ENCODE measurements at regions not wholly inside any gene's neighbourhood (a gene's known extent, or its start where the extent isn't known, plus 50 kb on each side); places are given as distances from the start of the nearest gene placed in this dataset.

DNA sequence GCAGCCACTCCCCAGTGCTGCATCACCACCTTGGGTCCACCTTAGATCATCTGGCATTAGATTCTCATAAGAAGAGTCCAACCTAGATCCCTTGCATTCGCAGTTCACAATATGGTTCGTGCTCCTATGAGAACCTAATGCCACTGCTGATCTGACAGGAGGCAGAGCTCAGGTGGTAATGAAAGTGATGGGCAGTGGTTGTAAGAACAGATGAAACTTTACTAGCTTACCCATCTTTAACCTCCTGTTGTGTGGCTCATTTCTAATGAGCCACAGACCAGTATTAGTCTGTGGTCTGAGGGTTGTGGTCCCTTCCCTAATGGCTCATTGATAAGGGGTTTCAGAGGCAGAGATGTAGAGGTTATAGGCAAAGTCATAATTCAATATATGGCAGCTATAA is 615.9 kb upstream of the MIS18BP1 start:
- Histone ChIP-seq H3K4me3 (ENCODE audit: low read depth, low read length) (no peak overlapping the region), H3K27me3 (ENCODE audit: control insufficient read depth, insufficient read depth, low read length) (no peaks in the 10 kb centered on the region), H3K9me3 (ENCODE audit: control insufficient read depth, low read length) (no peaks in the 10 kb centered on the region), H3K27ac (no peak overlapping the region), H3K9ac (no peak overlapping the region), H2AFZ (no peak overlapping the region), H3K36me3 (ENCODE audit: control insufficient read depth, insufficient read depth, low read length) (no peaks in the 10 kb centered on the region), H3K4me2 (ENCODE audit: low read length) (no peak overlapping the region), H3K79me2 (no peaks in the 10 kb centered on the region), H3K4me1 (no peaks in the 10 kb centered on the region)
- no peak for TF ChIP-seq CTCF (IDR thresholded peaks at IDR 0.05)

GRCh38 chr14:45868377-45868776 is 615.4 kb upstream of the MIS18BP1 start:
- Histone ChIP-seq H3K36me3 (ENCODE audit: control insufficient read depth, insufficient read depth, low read length) (no peaks in the 10 kb centered on the region), H3K27me3 (ENCODE audit: control insufficient read depth, insufficient read depth, low read length) (no peaks in the 10 kb centered on the region), H3K79me2 (no peaks in the 10 kb centered on the region), H3K9me3 (ENCODE audit: control insufficient read depth, low read length) (no peaks in the 10 kb centered on the region), H3K4me1 (no peaks in the 10 kb centered on the region), H3K4me3 (ENCODE audit: low read depth, low read length) (no peak overlapping the region), H2AFZ (no peak overlapping the region), H3K4me2 (ENCODE audit: low read length) (no peak overlapping the region), H3K9ac (no peak overlapping the region), H3K27ac (no peak overlapping the region)
- no peak for TF ChIP-seq CTCF (IDR thresholded peaks at IDR 0.05)

DNA sequence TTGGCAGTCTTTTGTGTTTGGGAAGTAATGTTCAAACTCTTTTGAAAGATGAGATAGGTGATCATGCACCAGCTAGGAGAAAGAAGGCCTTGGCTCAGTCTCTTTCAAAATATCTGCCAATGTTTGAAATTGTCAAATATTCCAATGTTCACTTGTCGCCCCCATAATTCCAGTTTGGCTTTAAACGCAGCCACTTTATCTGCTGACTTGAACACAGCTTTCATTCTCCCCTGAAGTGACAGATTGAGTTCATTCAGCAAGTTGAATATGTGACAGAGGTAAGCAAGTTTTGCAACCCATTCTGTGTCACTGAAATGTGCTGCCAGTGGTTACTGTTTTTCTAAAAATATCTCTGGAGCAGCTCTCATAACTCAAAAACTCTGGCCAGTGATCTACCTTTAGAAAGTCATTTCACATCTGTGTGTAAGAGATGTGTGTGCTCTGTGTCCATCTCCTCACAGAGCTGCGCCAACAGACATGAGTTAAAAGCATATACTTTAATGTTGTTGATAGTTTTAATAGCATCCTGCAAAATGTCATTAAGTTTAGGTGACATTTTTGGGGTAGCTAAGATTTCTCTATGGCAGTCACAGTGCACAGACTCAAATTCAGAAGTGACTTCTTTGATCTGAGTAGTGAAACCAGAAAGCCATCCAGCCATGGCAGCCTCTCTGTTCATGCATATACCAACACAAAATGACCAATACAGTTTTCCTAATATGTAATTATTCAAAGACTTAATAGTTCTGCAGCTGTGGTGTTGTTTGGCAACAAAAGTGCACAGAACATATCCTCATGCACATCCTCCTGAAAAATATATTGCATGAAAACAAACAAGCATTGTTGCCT is 614.3 kb upstream of the MIS18BP1 start:
- no peak overlapping the region for H3K27ac ChIP-seq
- no peaks in the 10 kb centered on the region for H3K27me3 ChIP-seq (ENCODE audit: control insufficient read depth, insufficient read depth, low read length)
- no peak overlapping the region for H2AFZ ChIP-seq
- H3K9ac ChIP-seq: no peak overlapping the region
- H3K9me3 ChIP-seq (ENCODE audit: control insufficient read depth, low read length): no peaks in the 10 kb centered on the region
- no peaks in the 10 kb centered on the region for H3K36me3 ChIP-seq (ENCODE audit: control insufficient read depth, insufficient read depth, low read length)
- no peak for TF ChIP-seq CTCF (IDR thresholded peaks at IDR 0.05)
- H3K79me2 ChIP-seq: no peaks in the 10 kb centered on the region
- no peaks in the 10 kb centered on the region for H3K4me1 ChIP-seq
- H3K4me3 ChIP-seq (ENCODE audit: low read depth, low read length): no peak overlapping the region
- no peak overlapping the region for H3K4me2 ChIP-seq (ENCODE audit: low read length)

GRCh38 chr14:45838597-45838996 is 585.6 kb upstream of the MIS18BP1 start:
- no peaks in the 10 kb centered on the region for H3K36me3 ChIP-seq (ENCODE audit: control insufficient read depth, insufficient read depth, low read length)
- no peaks in the 10 kb centered on the region for H3K4me1 ChIP-seq
- no peak overlapping the region for H3K9ac ChIP-seq
- H3K27me3 ChIP-seq (ENCODE audit: control insufficient read depth, insufficient read depth, low read length): no peaks in the 10 kb centered on the region
- H3K9me3 ChIP-seq (ENCODE audit: control insufficient read depth, low read length): no peaks in the 10 kb centered on the region
- H3K4me3 ChIP-seq (ENCODE audit: low read depth, low read length): no peak overlapping the region
- no peak for TF ChIP-seq CTCF (IDR thresholded peaks at IDR 0.05)
- no peak overlapping the region for H2AFZ ChIP-seq
- H3K27ac ChIP-seq: no peak overlapping the region
- H3K79me2 ChIP-seq: no peaks in the 10 kb centered on the region
- no peak overlapping the region for H3K4me2 ChIP-seq (ENCODE audit: low read length)

- H3K27me3 ChIP-seq (ENCODE audit: control insufficient read depth, insufficient read depth, low read length): no peaks in the 10 kb centered on the region
- H3K4me3 ChIP-seq (ENCODE audit: low read depth, low read length): no peak overlapping the region
- no peaks in the 10 kb centered on the region for H3K9me3 ChIP-seq (ENCODE audit: control insufficient read depth, low read length)
- no peaks in the 10 kb centered on the region for H3K4me1 ChIP-seq
- H3K9ac ChIP-seq: no peak overlapping the region
- no peaks in the 10 kb centered on the region for H3K79me2 ChIP-seq
- no peak overlapping the region for H3K27ac ChIP-seq
- H3K36me3 ChIP-seq (ENCODE audit: control insufficient read depth, insufficient read depth, low read length): no peaks in the 10 kb centered on the region
- TF ChIP-seq CTCF (IDR thresholded peaks at IDR 0.05): no peak
- no peak overlapping the region for H3K4me2 ChIP-seq (ENCODE audit: low read length)
- no peak overlapping the region for H2AFZ ChIP-seq
Observed at GRCh38 chr14:45819107-45819506, 566.1 kb upstream of the MIS18BP1 start.
